ENCODE measurements at regions not wholly inside any gene's neighbourhood (a gene's known extent, or its start where the extent isn't known, plus 50 kb on each side); places are given as distances from the start of the nearest gene placed in this dataset.

DNA sequence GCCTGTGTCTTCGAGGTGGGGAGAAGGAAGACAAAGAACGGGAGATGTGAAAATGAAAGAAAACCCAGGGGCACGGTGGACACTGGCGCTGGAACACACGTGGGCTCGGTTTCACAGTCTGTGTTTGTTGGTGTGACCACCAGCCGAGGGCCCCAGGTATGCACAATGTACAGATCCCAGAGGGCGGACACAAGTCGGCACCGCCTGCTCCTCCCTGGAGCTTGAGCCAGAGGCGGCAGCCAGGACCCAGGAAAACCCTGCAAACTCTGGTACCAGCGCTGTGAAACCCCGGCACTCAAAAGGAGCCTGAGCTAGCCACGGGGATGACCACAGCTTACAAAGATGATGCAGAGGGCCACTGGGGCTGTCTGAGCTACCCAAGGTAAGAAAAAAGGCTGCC is 105.0 kb downstream of the SHANK2 start:
- H3K27ac ChIP-seq (ENCODE audit: low read depth, low read length), result no peak overlapping the region
- Mint-ChIP-seq H3K36me3 (ENCODE audit: low read depth) (peaks cover 3% of the 10 kb centered on the region), H3K9me3 (no peaks in the 10 kb centered on the region), H3K4me3 (no peak overlapping the region), H3K4me1 (peaks cover 5% of the 10 kb centered on the region), H3K27me3 (ENCODE audit: insufficient read depth) (peaks cover 5% of the 10 kb centered on the region), H3K27ac (no peak overlapping the region)
- no peaks in the 10 kb centered on the region for H3K27me3 ChIP-seq (ENCODE audit: control insufficient read depth, insufficient read depth, low read length, poor library complexity, severe bottlenecking)
- TF ChIP-seq, protein P1, sequence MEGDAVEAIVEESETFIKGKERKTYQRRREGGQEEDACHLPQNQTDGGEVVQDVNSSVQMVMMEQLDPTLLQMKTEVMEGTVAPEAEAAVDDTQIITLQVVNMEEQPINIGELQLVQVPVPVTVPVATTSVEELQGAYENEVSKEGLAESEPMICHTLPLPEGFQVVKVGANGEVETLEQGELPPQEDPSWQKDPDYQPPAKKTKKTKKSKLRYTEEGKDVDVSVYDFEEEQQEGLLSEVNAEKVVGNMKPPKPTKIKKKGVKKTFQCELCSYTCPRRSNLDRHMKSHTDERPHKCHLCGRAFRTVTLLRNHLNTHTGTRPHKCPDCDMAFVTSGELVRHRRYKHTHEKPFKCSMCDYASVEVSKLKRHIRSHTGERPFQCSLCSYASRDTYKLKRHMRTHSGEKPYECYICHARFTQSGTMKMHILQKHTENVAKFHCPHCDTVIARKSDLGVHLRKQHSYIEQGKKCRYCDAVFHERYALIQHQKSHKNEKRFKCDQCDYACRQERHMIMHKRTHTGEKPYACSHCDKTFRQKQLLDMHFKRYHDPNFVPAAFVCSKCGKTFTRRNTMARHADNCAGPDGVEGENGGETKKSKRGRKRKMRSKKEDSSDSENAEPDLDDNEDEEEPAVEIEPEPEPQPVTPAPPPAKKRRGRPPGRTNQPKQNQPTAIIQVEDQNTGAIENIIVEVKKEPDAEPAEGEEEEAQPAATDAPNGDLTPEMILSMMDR (conservative IDR thresholded peaks at IDR 0.05), result no peak
- no peaks in the 10 kb centered on the region for H3K36me3 ChIP-seq (ENCODE audit: control insufficient read depth, insufficient read depth, low read length)
- H3K4me3 ChIP-seq (ENCODE audit: low read length), result no peak overlapping the region
- WGBS, 2 experiments (ENCODE audit: insufficient coverage in 1 of 2, insufficient read length in 1 of 2), result 94 to 95% methylated on average over 8 to 14 of the region's 14 CpGs
- no peaks in the 10 kb centered on the region for H3K9me3 ChIP-seq (ENCODE audit: control insufficient read depth, low read length)
- H3K9ac ChIP-seq (ENCODE audit: extremely low read depth, low read length, poor library complexity, severe bottlenecking), result no peak overlapping the region
- peaks cover under 1% of the 10 kb centered on the region for H3K4me1 ChIP-seq (ENCODE audit: control insufficient read depth, insufficient read depth, low read length)
- no peak for DNase-seq

DNA sequence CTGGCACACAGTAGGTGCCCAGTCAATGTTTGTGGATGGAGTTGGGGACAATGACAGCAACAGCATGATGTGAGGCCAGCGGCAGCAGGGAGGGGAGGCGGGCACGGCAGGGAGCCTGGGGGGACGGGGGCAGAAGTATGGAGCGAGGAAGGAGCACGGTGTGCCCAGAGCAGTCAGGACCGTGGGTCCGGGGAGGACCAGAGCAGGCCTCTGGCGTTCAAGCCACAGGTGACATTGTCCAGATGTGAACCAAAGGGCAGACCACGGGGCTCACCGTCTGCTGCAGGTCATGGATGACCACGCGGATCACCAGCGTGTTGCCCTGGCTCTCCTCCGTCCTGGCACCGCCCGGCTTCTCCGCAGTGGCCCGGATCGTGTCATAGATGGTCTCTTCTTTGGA is 105.5 kb downstream of the SHANK2 start:
- whole genome bisulfite sequencing, 2 experiments (ENCODE audit: insufficient coverage in 1 of 2, insufficient read length in 1 of 2), result 95 to 99% methylated on average over 13 to 20 of the region's 20 CpGs
- Mint-ChIP-seq H3K9me3 (no peaks in the 10 kb centered on the region), H3K4me3 (no peak overlapping the region), H3K4me1 (peaks cover 2% of the 10 kb centered on the region), H3K27me3 (ENCODE audit: insufficient read depth) (peaks cover 5% of the 10 kb centered on the region), H3K27ac (no peak overlapping the region), H3K36me3 (ENCODE audit: low read depth) (peaks cover 3% of the 10 kb centered on the region)
- TF ChIP-seq, protein P1 (conservative IDR thresholded peaks at IDR 0.05), result no peak
- Histone ChIP-seq H3K27me3 (ENCODE audit: control insufficient read depth, insufficient read depth, low read length, poor library complexity, severe bottlenecking) (no peaks in the 10 kb centered on the region), H3K9me3 (ENCODE audit: control insufficient read depth, low read length) (no peaks in the 10 kb centered on the region), H3K4me3 (ENCODE audit: low read length) (no peak overlapping the region), H3K9ac (ENCODE audit: extremely low read depth, low read length, poor library complexity, severe bottlenecking) (no peak overlapping the region), H3K36me3 (ENCODE audit: control insufficient read depth, insufficient read depth, low read length) (no peaks in the 10 kb centered on the region), H3K4me1 (ENCODE audit: control insufficient read depth, insufficient read depth, low read length) (no peaks in the 10 kb centered on the region), H3K27ac (ENCODE audit: low read depth, low read length) (no peak overlapping the region)
- no peak for DNase-seq

DNA sequence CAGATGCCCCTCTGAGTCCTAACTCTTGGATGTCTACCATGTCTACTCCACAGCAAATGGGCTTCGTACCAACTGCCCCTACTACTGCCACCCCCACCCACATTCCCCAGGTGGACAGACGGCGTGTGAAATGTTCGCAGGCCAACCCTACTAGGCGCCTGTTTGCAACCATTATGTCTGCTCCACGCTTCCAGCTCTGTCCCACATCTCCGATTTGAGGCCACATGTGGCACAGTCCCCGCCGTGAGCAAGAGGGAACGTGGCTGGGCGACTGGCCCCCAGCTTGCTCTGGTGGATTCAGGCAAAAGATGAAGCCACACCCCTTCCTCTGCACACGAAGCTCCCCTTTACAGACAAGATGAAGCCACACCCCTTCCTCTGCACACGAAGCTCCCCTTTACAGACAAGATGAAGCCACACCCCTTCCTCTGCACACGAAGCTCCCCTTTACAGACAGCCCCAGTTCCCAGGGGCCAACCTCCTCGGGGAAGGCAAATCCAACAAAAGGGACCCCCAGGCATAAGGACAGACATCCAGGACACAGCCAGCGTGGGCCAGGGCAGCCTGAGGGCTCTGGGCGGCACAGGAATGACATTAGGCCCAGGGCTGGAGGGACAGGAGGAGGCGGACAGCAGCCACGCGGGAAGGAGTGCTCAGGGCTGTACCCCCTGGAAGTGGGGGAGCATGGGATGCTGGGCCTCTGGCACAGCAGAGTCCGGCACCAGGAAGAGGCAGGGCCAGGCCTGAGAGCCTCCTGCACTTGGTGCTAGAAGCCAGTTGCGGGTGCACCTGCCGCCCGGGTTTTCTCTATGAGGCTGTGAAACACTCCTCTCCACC is 106.2 kb downstream of the SHANK2 start:
- Mint-ChIP-seq H3K9me3 (no peaks in the 10 kb centered on the region), H3K27ac (no peak overlapping the region), H3K36me3 (ENCODE audit: low read depth) (peaks cover 3% of the 10 kb centered on the region), H3K4me3 (no peak overlapping the region), H3K4me1 (no peaks in the 10 kb centered on the region), H3K27me3 (ENCODE audit: insufficient read depth) (peaks cover 5% of the 10 kb centered on the region)
- DNase-seq, result no peak
- 89 to 99% methylated on average over 8 to 24 of the region's 24 CpGs for WGBS, 2 experiments (ENCODE audit: insufficient coverage in 1 of 2, insufficient read length in 1 of 2)
- H3K9ac ChIP-seq (ENCODE audit: extremely low read depth, low read length, poor library complexity, severe bottlenecking), result no peak overlapping the region
- no peak overlapping the region for H3K4me3 ChIP-seq (ENCODE audit: low read length)
- H3K9me3 ChIP-seq (ENCODE audit: control insufficient read depth, low read length), result no peaks in the 10 kb centered on the region
- no peaks in the 10 kb centered on the region for H3K27me3 ChIP-seq (ENCODE audit: control insufficient read depth, insufficient read depth, low read length, poor library complexity, severe bottlenecking)
- H3K36me3 ChIP-seq (ENCODE audit: control insufficient read depth, insufficient read depth, low read length), result no peaks in the 10 kb centered on the region
- TF ChIP-seq, protein P1 (conservative IDR thresholded peaks at IDR 0.05), result no peak
- H3K27ac ChIP-seq (ENCODE audit: low read depth, low read length), result no peak overlapping the region
- H3K4me1 ChIP-seq (ENCODE audit: control insufficient read depth, insufficient read depth, low read length), result no peaks in the 10 kb centered on the region
